ENCODE measurements at regions not wholly inside any gene's neighbourhood (a gene's known extent, or its start where the extent isn't known, plus 50 kb on each side); places are given as distances from the start of the nearest gene placed in this dataset.
"Not testable (repeated sequence)": the region's sequence is repeated elsewhere in the genome, so short reads cannot be mapped to it uniquely, and the experiment has no call there.

DNA sequence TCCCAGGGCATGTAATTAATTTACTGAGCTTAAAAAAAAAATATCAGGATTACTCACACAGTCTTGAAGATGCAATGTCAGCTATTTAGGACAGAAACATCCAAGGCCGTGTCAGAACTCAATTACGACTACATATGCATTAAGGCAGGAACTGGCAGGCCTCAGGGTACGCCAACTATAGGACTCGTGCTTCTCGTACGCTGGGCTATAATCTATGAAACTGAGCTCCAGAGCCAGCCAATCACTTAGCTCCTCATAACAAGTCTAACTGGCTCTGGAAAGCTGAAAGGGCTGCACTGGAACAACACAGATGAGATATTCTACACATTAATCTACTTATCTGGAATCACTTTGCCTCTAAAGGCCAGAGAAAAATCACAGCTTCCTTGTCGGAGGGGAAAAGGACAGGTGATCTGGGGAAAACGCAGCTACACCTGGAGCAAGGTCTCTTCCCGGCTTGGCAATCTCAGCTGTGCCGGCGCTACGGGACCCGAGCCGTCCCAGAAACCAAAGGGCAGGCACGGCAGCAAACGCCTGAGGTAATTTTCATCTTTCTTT, 212.0 kb downstream of the DEPDC1B start:
- DNase-seq, result no peak

DNA sequence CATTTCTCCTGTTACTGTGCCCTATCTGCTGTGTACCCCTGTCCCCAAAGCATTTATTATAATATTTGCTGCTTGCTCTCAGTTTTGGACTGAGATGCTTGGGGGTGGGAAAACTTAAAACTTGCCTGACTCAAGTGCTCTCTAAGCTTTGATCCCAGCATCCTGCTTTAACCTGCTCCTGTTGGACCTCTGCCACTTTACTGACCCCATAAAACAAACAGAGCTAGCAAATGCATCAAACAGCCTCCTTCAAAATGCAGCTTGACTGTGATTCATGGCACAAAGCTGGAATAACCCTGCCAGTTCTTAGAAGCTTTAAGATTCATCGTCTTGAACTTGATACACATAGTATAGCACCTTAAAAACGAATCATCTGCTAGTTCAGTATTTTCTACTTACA, 212.5 kb downstream of the DEPDC1B start:
- no peak for DNase-seq

DNA sequence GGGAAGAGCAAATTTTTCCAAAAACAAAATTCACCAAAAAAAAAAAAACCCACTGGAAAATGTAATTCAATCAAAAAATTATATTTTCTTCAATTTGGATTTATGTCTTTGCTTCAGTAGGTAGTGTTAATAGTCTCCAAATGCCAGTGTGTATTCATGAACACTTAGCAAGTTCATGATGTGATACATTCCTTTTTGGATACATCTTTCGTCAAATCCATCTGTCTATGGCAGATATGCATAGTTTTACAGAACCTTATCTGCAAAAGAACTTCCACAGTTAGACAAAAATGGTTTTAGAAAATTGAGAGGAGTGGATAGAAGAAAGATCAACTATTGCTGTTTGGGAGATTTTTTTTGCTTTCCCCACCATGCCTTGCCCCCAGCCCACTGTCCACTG, 214.6 kb downstream of the DEPDC1B start:
- no peak for DNase-seq

- no peak for DNase-seq
Measured at GRCh38 chr5:60483050-60483449, 216.9 kb downstream of the DEPDC1B start.

DNA sequence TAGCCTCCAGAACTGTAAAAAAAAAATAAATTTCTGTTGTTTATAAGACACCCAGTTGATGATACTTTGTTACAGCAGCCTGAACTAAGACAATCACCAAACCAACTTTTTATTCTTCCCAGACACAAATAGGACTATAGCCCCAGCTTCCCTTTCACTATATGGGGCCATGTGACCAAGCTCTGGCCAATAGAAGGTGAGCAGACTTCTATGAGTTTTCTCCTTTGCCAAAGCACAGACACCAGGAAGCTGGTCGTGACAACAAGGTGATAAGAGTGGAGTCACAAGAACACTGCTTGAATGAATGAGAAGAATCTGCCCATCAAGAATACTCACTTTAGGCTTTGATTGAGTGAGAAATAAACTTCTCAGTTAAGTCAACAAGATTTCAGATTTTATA, 217.7 kb downstream of the DEPDC1B start:
- DNase-seq, result no peak

- DNase-seq, result no peak
Measured at GRCh38 chr5:60479542-60479941, 220.4 kb downstream of the DEPDC1B start.

- no peak for DNase-seq
Measured at GRCh38 chr5:60477849-60478248, 222.1 kb downstream of the DEPDC1B start.

GRCh38 chr5:60473654-60474053, 226.3 kb downstream of the DEPDC1B start:
- DNase-seq, result no peak

DNA sequence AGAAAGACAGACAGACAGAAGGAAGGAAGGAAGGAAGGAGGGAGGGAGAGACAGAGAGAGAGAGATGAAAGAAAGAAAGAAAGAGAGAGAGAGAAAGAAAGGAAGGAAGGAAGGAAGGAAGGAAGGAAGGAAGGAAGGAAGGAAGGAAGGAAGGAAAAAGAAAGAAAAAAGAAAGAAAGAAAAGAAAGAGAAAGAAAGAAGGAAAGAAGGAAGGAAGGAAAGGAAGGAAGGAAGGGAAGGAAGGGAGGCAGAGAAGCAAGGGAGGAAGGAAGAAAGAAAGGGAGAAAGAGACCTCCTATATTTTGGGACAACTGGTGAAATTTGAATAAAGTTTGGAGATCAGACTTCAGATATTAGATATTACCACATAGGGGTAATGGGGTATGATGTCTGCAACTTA, 226.9 kb downstream of the DEPDC1B start:
- not testable (repeated sequence) for DNase-seq

GRCh38 chr5:60470881-60471280, 229.1 kb downstream of the DEPDC1B start:
- no peak for DNase-seq

GRCh38 chr5:60469286-60469685, 230.7 kb downstream of the DEPDC1B start:
- no peak for DNase-seq

- DNase-seq, result no peak
Measured at GRCh38 chr5:60463179-60463868, 236.6 kb downstream of the DEPDC1B start.

GRCh38 chr5:60458666-60459065, 241.3 kb downstream of the DEPDC1B start:
- no peak for DNase-seq

GRCh38 chr5:60457233-60457632, 242.7 kb downstream of the DEPDC1B start:
- DNase-seq, result no peak

GRCh38 chr5:60455589-60455988, 244.4 kb downstream of the DEPDC1B start:
- DNase-seq, result no peak

DNA sequence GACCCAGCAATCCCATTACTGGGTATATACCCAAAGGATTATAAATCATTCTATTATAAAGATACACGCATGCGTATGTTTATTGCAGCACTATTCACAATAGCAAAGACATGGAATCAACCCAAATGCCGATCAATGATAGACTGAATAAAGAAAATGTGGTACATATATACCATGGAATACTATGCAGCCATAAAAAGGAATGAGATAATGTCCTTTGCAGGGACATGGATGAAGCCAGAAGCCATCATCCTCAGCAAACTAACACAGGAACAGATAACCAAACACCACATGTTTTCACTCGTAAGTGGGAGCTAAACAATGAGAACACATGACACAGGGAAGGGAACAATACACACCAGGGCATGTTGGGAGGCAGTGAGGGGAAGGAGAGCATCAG, 245.7 kb downstream of the DEPDC1B start:
- DNase-seq, result not testable (repeated sequence)

- no peak for DNase-seq
Measured at GRCh38 chr5:60453186-60453976, 246.6 kb downstream of the DEPDC1B start.

DNA sequence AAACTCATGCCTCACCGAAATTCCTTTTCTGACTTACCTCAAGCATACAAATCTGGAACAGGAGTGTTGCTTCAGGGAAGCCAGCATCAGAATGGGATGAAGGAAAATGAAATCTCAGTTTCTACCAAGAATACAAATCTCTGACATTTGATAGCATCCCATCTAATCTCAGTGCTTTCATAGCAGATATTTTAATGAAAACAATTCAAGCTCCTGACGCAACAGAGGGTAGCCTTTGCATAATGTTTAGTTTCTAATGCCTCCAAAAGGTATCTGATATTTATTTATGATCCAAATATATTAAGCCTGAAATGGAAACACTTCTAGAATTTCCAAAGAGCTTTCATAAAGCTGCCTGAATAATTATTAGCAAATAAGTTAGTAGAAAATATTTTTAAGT, 251.4 kb downstream of the DEPDC1B start:
- DNase-seq, result no peak

DNA sequence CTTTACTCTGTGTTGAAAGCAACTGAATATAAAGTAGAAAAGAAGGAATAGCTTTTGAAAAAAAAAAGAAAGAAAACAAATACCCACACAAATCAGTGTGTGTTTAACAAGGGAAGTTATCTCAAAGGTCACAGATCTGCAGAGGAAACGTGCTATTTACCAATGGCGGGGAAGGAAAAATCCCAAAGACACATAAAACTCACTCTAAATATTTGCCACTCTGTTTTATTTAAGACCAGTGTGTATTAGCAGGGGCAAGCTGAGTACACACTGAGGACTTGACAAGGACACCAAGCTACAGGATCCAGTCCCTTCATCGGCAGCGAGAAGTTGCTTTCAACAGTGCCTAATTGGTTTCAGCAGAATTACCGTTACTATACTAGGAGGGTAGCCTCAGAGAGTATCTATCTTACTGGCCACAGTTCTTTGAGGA, 252.5 kb downstream of the DEPDC1B start:
- no peak for DNase-seq

DNA sequence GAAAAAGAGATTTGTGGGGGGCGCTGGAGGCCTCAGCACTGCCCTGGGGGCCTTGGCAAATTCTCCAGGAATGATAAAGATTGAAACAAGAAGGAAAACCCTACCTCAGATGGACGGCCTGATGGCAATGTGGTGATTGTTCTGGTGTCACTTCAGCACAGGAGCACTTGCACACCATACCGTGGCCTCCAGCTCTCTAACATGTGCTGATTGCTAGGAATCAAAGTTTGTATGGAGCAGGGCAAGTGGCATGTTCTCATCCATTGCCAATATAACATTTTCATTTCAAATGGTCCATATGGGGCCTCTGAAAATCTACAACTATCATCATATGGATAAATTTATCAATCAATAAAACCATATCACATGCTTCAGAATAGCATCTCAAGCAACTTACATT, 253.0 kb downstream of the DEPDC1B start:
- no peak for DNase-seq

DNA sequence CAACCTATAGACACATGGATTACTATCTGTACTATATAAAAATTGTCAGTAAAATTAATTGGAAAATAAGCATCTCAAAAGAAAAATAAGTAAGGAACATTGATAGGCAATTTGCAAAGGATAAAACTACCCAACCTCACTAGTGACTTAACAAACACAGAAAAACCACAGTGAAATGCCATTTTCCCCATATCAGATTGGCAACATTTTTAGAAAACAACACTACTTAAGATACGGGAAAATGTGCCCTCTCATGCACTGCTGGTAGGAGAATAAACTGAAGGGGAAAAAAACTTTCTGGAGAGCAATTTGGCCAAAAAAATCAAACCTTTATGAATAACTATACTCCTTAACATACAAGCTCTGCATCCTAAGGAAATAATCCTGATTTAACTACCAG, 254.0 kb downstream of the DEPDC1B start:
- no peak for DNase-seq

DNA sequence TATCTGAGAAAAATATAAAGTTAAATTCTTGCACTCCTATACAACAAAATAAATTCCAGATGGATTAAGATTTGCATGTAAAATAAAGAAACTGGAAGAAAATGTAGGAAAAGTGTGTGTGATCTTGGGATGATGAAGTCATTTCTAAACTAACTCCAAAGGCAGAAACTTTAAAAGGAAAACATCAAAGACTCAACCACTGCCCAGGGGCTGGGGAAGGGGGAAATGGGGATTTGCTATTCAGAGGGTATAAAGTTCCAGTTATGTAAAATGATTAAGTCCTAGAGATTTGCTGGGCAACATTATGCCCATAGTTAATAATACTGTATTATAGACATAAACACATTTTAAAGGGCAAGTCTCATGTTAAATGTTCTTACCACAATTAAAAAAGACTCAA, 254.5 kb downstream of the DEPDC1B start:
- DNase-seq, result no peak

GRCh38 chr5:60444661-60445360, 255.2 kb downstream of the DEPDC1B start:
- no peak for DNase-seq

DNA sequence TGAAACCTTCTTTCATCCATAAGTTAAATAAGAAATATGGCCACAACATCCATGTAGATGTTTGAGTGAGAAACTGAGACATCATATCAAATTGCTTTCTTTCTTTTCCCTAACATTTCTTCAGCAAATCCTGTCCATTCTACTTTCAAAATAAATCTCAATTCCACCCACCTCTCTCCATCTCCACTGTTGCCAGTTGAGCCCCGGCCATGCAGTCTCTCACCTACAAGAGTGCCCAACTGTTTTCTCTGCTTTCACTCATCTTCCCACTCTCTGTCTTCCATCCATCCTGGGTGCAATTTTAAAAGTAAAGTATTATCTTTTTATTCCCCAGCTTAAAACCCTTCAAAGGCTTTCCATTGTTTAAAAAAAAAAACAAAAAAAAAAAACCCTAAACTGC, 260.4 kb downstream of the DEPDC1B start:
- no peak for DNase-seq

Measured in NCI-H146 (cell line).